Esophagus squamous epithelium (tissue), 5 donors: ENCODE measurements at regions not wholly inside any gene's neighbourhood (a gene's known extent, or its start where the extent isn't known, plus 50 kb on each side); places are given as distances from the start of the nearest gene placed in this dataset.

Experiments
- DNase-seq: peaks from one replicate; lab custom pipeline; 2025; lab: John Stamatoyannopoulos, UW
- H3K27ac ChIP-seq, 4 donors: fragments of 200-600 bp; sonication (generic); one replicate each; pipeline ENCODE4 v1.5.1; 2016 to 2019; ENCODE audit warnings: mild to moderate bottlenecking in 1 of 4
- H3K27me3 ChIP-seq, 4 donors: fragments of 200-600 bp; sonication (generic); 1 replicate in 3 of 4; 2 replicates in 1 of 4; pipeline versions ENCODE4 v1.5.1 to v1.6.0; 2017 to 2021; ENCODE audit warnings: antibody characterized with exemption in 1 of 4
- H3K36me3 ChIP-seq, 3 donors: fragments of 200-600 bp; sonication (generic); one replicate each; pipeline ENCODE4 v1.5.1; 2016 to 2019
- H3K4me1 ChIP-seq, 3 donors: fragments of 200-600 bp; sonication (generic); one replicate each; pipeline ENCODE4 v1.5.1; 2017 to 2019
- H3K4me3 ChIP-seq, 4 donors: fragments of 200-600 bp; sonication (generic); 1 replicate in 3 of 4; 2 replicates in 1 of 4; pipeline ENCODE4 v1.5.1; 2016 to 2019; ENCODE audit warnings: mild to moderate bottlenecking in 2 of 4, moderate library complexity in 1 of 4
- H3K9me3 ChIP-seq, 3 donors: fragments of 200-600 bp; sonication (generic); one replicate each; pipeline ENCODE4 v1.5.1; 2016 to 2019
- POLR2A ChIP-seq, 4 donors: fragments of 450-650 bp; IDR thresholded peaks; one replicate each; pipeline ENCODE4 v1.6.1; 2017; ENCODE audit warnings: antibody characterized with exemption in 4 of 4, mild to moderate bottlenecking in 4 of 4, moderate library complexity in 3 of 4
- WGBS, 2 donors: methylation state at CpG; one replicate each; pipeline ENCODE4 v1.1.5; 2018; 5-methylcytosine and 5-hydroxymethylcytosine counted together
- intact Hi-C: fragments of 100-400 bp; cut with DNase I; formaldehyde crosslinking; loops from one replicate; pipeline ENCODE4 v1.15.0; 2022
- TF ChIP-seq, protein P1 (sequence below), 6 experiments: fragments of 450-650 bp in 4 of 6; fragments of 200-600 bp in 2 of 6; sonication (generic) in 2 of 6; IDR thresholded peaks; one replicate each; pipeline ENCODE4 v1.5.1; 2016 to 2019; ENCODE audit warnings: antibody characterized with exemption in 6 of 6, mild to moderate bottlenecking in 4 of 6, moderate library complexity in 4 of 6
- donor health status: DM: yes; HTN: yes; CAD: no.

DNA sequence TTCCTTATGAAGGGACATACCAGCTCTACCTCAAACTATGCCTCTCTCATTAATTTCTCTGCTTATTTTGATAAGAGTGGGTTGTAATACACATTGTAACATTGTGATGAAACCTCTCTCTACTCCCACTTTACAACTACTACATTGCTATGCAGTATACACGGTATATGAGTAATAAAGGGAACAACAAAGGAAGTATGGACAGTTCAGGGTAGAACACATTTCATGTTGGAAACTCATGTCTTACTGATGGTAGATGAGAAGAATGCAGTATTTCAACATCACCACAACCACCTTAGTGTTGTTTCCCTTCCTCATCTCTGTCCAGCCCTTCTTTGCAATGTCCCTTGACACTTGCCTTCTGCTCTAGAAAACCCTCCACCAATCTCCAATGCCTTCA lies 515.9 kb upstream of the CELF4 start:
- H3K4me1 ChIP-seq = no peaks in the 10 kb centered on the region
- no peaks in the 10 kb centered on the region for H3K27me3 ChIP-seq
- no peak overlapping the region for H3K4me3 ChIP-seq
- TF ChIP-seq POLR2A (IDR thresholded peaks at IDR 0.05) = no peak
- TF ChIP-seq, protein P1, sequence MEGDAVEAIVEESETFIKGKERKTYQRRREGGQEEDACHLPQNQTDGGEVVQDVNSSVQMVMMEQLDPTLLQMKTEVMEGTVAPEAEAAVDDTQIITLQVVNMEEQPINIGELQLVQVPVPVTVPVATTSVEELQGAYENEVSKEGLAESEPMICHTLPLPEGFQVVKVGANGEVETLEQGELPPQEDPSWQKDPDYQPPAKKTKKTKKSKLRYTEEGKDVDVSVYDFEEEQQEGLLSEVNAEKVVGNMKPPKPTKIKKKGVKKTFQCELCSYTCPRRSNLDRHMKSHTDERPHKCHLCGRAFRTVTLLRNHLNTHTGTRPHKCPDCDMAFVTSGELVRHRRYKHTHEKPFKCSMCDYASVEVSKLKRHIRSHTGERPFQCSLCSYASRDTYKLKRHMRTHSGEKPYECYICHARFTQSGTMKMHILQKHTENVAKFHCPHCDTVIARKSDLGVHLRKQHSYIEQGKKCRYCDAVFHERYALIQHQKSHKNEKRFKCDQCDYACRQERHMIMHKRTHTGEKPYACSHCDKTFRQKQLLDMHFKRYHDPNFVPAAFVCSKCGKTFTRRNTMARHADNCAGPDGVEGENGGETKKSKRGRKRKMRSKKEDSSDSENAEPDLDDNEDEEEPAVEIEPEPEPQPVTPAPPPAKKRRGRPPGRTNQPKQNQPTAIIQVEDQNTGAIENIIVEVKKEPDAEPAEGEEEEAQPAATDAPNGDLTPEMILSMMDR (IDR thresholded peaks at IDR 0.05) = no peak
- intact Hi-C loops = no loop called here
- 67 to 80% methylated on average over 1 of the region's 1 CpG for WGBS, 2 donors
- H3K27ac ChIP-seq = no peak overlapping the region
- no peak for DNase-seq
- no peaks in the 10 kb centered on the region for H3K9me3 ChIP-seq
- H3K36me3 ChIP-seq = no peaks in the 10 kb centered on the region

DNA sequence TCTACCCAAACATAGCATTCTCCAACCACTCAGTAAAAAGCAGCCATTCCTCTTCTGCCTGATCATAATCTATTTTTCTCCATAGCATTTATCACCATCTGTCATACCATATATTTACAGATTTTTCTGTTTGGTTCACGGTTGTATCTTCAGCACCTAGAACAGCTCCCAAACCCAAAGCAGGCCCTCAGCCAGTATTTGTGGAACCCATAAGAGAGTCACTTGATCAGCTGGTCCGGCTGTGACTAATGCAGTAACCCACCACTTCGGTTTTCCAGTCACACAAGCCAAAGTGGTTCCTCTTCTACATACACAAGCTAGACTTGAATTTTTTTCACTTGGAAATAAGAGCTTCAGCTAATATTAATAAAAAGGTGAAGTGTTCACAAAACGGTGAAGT lies 511.6 kb upstream of the CELF4 start:
- Histone ChIP-seq H3K27ac (no peak overlapping the region), H3K9me3 (no peaks in the 10 kb centered on the region), H3K4me1 (no peaks in the 10 kb centered on the region), H3K36me3 (no peaks in the 10 kb centered on the region), H3K27me3 (no peaks in the 10 kb centered on the region), H3K4me3 (no peak overlapping the region)
- TF ChIP-seq, protein P1 (IDR thresholded peaks at IDR 0.05) = no peak
- TF ChIP-seq POLR2A (IDR thresholded peaks at IDR 0.05) = no peak
- WGBS, 2 donors = 34 to 36% methylated on average over 4 of the region's 4 CpGs
- no peak for DNase-seq
- intact Hi-C loops = no loop called here

DNA sequence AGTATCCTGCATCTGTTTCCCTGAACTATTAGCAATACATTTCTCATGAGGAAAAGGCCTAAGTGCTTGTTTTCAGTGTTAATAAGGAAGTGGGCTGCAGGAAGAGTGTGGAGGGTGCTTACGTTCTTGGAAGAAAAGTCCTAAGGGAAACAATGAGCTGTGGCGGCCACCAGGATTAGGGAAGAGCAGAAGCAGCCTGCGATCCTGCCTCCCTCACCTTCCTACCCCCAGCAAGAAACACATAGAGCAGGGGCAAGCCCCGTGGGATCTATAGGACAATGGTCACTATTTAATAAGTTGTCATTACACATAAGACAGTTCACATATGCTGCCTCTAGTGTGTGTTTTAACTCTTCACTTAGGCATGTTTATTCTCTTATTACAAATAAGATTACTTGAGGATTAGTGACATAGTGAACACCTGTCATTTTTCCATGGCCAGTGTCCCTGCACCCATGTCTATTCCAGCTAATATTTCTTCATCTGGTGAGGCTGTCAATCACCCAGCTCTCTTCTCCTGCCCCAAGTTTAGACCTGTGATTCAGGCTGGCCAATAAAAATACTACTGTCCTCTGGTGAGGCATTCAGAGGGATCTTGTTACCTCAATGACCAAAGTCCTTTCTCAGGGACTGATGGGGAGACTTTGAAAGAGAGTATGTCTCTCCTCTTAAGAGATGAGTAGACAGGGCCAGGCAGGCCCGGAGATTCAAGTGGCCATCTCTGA lies 510.9 kb upstream of the CELF4 start:
- no peak overlapping the region for H3K4me3 ChIP-seq
- no peaks in the 10 kb centered on the region for H3K27me3 ChIP-seq
- H3K36me3 ChIP-seq = no peaks in the 10 kb centered on the region
- no peaks in the 10 kb centered on the region for H3K9me3 ChIP-seq
- DNase-seq = no peak
- intact Hi-C loops = no loop called here
- H3K4me1 ChIP-seq = no peaks in the 10 kb centered on the region
- WGBS, 2 donors = 68 to 73% methylated on average over 5 of the region's 5 CpGs
- no peak overlapping the region for H3K27ac ChIP-seq
- no peak for TF ChIP-seq POLR2A (IDR thresholded peaks at IDR 0.05)
- TF ChIP-seq, protein P1 (IDR thresholded peaks at IDR 0.05) = no peak

DNA sequence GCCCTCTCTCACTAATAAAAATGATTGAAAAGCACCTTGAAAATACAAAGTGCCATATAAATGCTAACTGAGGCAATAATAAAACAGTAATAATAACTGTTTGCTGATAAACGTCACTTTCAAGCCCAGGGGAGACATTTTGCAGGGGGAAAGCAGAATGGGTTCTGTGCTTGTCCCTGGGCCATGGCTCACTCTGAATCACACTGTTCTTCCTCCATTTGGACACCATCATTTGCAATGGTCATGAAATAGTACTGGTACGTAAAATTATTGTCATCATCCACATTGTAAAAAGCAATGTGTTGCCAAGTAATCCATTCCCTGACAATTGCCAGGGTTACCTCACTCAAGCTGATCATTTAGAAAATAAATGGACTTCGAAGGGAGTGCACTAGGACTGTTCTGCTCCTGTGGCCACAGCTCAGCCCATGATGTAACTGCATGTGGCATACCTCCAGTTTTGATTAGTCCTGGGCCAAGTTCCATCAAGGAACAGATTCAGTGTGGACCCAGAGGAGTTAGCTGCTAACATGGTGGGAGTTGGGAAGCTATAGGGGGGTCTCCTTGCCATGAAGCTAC lies 508.8 kb upstream of the CELF4 start:
- TF ChIP-seq POLR2A (IDR thresholded peaks at IDR 0.05) = no peak
- TF ChIP-seq, protein P1 (IDR thresholded peaks at IDR 0.05) = no peak
- no peak for DNase-seq
- whole genome bisulfite sequencing, 2 donors = 55 to 64% methylated on average over 3 of the region's 3 CpGs
- H3K9me3 ChIP-seq = no peaks in the 10 kb centered on the region
- no peaks in the 10 kb centered on the region for H3K4me1 ChIP-seq
- H3K36me3 ChIP-seq = no peaks in the 10 kb centered on the region
- intact Hi-C loops = no loop called here
- H3K4me3 ChIP-seq = no peak overlapping the region
- H3K27me3 ChIP-seq = no peaks in the 10 kb centered on the region
- H3K27ac ChIP-seq = no peak overlapping the region

DNA sequence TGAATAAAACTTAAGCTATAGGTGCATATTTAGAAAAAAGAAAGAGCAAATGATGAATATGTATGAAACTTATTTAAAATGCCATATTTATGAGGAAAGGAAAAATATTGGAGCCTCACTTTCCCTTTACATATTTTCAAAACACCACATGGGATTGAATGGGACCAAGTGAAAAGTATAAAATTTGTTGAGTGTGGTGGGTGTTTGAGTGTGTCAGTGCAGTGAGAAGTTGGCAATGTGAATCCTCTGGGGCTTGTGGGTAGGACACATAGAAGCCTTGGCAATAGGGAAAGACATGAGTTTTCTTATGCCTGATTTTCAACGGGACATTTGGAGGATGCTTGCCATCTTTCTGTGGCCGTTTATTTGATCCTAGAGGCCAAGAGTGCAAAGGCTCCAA lies 502.2 kb upstream of the CELF4 start:
- no peak for TF ChIP-seq POLR2A (IDR thresholded peaks at IDR 0.05)
- TF ChIP-seq, protein P1 (IDR thresholded peaks at IDR 0.05) = no peak
- intact Hi-C loops = no loop called here
- no peaks in the 10 kb centered on the region for H3K36me3 ChIP-seq

More for the DNA sequence above, 502.2 kb upstream of the CELF4 start:
- DNase-seq = no peak
- no peak overlapping the region for H3K27ac ChIP-seq
- H3K4me1 ChIP-seq = no peaks in the 10 kb centered on the region
- no peaks in the 10 kb centered on the region for H3K9me3 ChIP-seq
- H3K27me3 ChIP-seq = no peaks in the 10 kb centered on the region
- WGBS, 2 donors = 67 to 84% methylated on average over 1 to 2 of the region's 2 CpGs
- H3K4me3 ChIP-seq = no peak overlapping the region
